Fibroblast of gingiva (primary cell): ENCODE measurements at regions not wholly inside any gene's neighbourhood (a gene's known extent, or its start where the extent isn't known, plus 50 kb on each side); places are given as distances from the start of the nearest gene placed in this dataset.
"Not testable (repeated sequence)": the region's sequence is repeated elsewhere in the genome, so short reads cannot be mapped to it uniquely, and the experiment has no call there.

Source experiments
- DNase-seq: peaks from one replicate; pipeline ENCODE4 v3.0.0-alpha.2; 2011; ENCODE audit warnings: low read depth

GRCh38 chr1:14403961-14404645 lies 194.4 kb upstream of the KAZN start:
- DNase-seq, result no peak

- no peak for DNase-seq
Observed at GRCh38 chr1:14404862-14405301, 193.6 kb upstream of the KAZN start.

GRCh38 chr1:14412235-14412634 lies 186.2 kb upstream of the KAZN start:
- DNase-seq, result no peak

GRCh38 chr1:14413819-14414490 lies 184.5 kb upstream of the KAZN start:
- DNase-seq, result peak; percentile 85

- no peak for DNase-seq
Observed at GRCh38 chr1:14415396-14415795, 183.1 kb upstream of the KAZN start.

GRCh38 chr1:14419778-14420218 lies 178.7 kb upstream of the KAZN start:
- DNase-seq, result not testable (repeated sequence)

GRCh38 chr1:14420686-14421085 lies 177.8 kb upstream of the KAZN start:
- DNase-seq, result no peak

- no peak for DNase-seq
Observed at GRCh38 chr1:14421295-14421976, 177.0 kb upstream of the KAZN start.

GRCh38 chr1:14421977-14422609 lies 176.4 kb upstream of the KAZN start:
- DNase-seq, result no peak

- DNase-seq, result no peak
Observed at GRCh38 chr1:14424325-14425002, 174.0 kb upstream of the KAZN start.

- DNase-seq, result no peak
Observed at GRCh38 chr1:14426854-14427253, 171.6 kb upstream of the KAZN start.

- no peak for DNase-seq
Observed at GRCh38 chr1:14429577-14429976, 168.9 kb upstream of the KAZN start.

- DNase-seq, result not testable (repeated sequence)
Observed at GRCh38 chr1:14432728-14433127, 165.8 kb upstream of the KAZN start.

- no peak for DNase-seq
Observed at GRCh38 chr1:14435368-14436023, 163.0 kb upstream of the KAZN start.

GRCh38 chr1:14437417-14437918 lies 161.0 kb upstream of the KAZN start:
- DNase-seq, result no peak

- DNase-seq, result no peak
Observed at GRCh38 chr1:14438127-14438769, 160.2 kb upstream of the KAZN start.

GRCh38 chr1:14439015-14439414 lies 159.5 kb upstream of the KAZN start:
- DNase-seq, result no peak

GRCh38 chr1:14440166-14440565 lies 158.3 kb upstream of the KAZN start:
- no peak for DNase-seq

GRCh38 chr1:14440731-14441130 lies 157.8 kb upstream of the KAZN start:
- no peak for DNase-seq

GRCh38 chr1:14441302-14441741 lies 157.2 kb upstream of the KAZN start:
- DNase-seq, result peak; percentile 76

- DNase-seq, result no peak
Observed at GRCh38 chr1:14442669-14443068, 155.8 kb upstream of the KAZN start.
